ENCODE measurements at regions not wholly inside any gene's neighbourhood (a gene's known extent, or its start where the extent isn't known, plus 50 kb on each side); places are given as distances from the start of the nearest gene placed in this dataset.
"Not testable (repeated sequence)": the region's sequence is repeated elsewhere in the genome, so short reads cannot be mapped to it uniquely, and the experiment has no call there.

DNA sequence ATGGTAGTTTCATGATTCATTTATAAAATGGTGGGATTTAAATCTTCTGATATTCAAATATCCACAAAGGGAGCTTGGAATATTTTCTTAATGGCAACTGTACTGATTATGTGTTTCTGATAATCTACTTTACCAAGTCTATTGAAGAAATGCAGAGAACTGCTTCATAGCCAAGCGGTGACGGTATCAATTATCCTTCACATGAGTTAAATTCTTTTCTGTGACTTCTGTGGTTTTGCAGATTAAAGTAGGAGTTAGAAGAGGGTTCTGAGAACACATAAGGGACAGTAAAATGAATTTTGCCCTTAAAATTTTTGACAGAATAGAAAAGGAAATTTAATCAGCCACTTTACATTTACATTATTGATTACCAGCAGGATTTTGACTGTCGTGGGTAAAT is 563.2 kb downstream of the GBE1 start:
- DNase-seq (ENCODE audit: low spot score), result no peak
- no peak for TF ChIP-seq CTCF (IDR thresholded peaks at IDR 0.05; ENCODE audit: extremely low read depth, insufficient read depth, missing control alignments)
- in situ Hi-C loops (cut with MboI; ENCODE audit: low pct_unique_long_range_greater_than_20kb, low sequenced_read_pairs, unreplicated experiment), result no loop called here

- no peak for TF ChIP-seq CTCF (IDR thresholded peaks at IDR 0.05; ENCODE audit: extremely low read depth, insufficient read depth, missing control alignments)
- DNase-seq (ENCODE audit: low spot score), result no peak
- in situ Hi-C loops (cut with MboI; ENCODE audit: low pct_unique_long_range_greater_than_20kb, low sequenced_read_pairs, unreplicated experiment), result no loop called here
Observed at GRCh38 chr3:81197386-81197785, 564.1 kb downstream of the GBE1 start.

- in situ Hi-C loops (cut with MboI; ENCODE audit: low pct_unique_long_range_greater_than_20kb, low sequenced_read_pairs, unreplicated experiment), result no loop called here
- no peak for TF ChIP-seq CTCF (IDR thresholded peaks at IDR 0.05; ENCODE audit: extremely low read depth, insufficient read depth, missing control alignments)
- DNase-seq (ENCODE audit: low spot score), result no peak
Observed at GRCh38 chr3:81195478-81195877, 566.0 kb downstream of the GBE1 start.

DNA sequence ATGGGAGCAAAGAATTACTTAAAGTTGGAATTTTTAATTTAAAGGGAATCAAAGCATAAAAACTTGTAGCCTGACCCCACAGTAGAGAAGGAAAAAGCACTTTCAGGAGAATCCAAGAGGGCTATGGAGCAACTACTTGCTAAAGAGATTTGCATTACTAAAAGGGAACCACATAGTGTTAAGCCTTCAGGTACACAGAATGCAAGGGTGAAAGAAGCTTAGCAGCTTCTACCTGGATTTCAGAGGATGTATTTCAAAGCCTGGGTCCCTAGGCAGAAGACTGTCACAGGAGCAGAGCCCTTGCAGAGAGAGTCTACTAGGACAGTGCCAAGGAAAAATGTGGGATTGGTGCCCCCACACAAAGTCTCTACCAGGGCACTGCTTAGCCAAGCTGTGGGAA is 575.0 kb downstream of the GBE1 start:
- no peak for DNase-seq (ENCODE audit: low spot score)
- in situ Hi-C loops (cut with MboI; ENCODE audit: low pct_unique_long_range_greater_than_20kb, low sequenced_read_pairs, unreplicated experiment), result no loop called here
- TF ChIP-seq CTCF (IDR thresholded peaks at IDR 0.05; ENCODE audit: extremely low read depth, insufficient read depth, missing control alignments), result no peak

DNA sequence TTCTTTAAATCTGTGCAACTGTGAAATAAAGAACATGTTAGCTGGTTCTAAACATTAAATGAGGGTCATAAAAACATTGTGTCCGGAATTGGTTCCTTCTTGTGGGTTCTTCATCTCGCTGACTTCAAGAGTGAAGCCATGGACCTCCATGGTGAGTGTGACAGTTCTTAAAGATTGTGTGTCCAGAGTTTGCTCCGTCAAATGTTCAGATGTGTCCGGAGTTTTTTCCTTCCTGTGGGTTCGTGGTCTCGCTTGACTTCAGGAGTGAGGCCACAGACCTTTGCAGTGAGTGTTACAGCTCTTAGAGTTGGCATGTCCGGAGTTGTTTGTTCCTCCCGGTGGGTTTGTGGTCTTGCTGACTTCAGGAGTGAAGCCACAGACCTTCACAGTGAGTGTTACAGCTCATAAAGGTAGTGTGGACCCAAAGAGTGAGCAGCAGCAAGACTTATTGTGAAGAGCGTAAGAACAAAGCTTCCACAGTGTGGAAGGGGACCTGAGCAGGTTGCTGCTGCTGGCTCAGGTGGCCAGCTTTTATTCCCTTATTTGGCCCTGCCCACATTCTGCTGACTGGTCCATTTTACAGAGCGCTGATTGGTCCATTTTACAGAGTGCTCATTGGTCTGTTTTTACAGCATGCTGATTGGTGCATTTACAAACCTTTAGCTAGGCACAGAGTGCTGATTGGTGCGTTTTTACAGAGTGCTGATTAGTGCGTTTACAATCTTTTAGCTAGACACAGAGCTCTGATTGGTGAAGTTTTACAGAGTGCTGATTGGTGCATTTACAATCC is 579.2 kb downstream of the GBE1 start:
- DNase-seq (ENCODE audit: low spot score); in situ Hi-C loops (cut with MboI; ENCODE audit: low pct_unique_long_range_greater_than_20kb, low sequenced_read_pairs, unreplicated experiment): not testable (repeated sequence)

- TF ChIP-seq CTCF (IDR thresholded peaks at IDR 0.05; ENCODE audit: extremely low read depth, insufficient read depth, missing control alignments), result peak; percentile 24
- in situ Hi-C loops (cut with MboI; ENCODE audit: low pct_unique_long_range_greater_than_20kb, low sequenced_read_pairs, unreplicated experiment), result no loop called here
- no peak for DNase-seq (ENCODE audit: low spot score)
Observed at GRCh38 chr3:81173514-81173913, 587.9 kb downstream of the GBE1 start.

DNA sequence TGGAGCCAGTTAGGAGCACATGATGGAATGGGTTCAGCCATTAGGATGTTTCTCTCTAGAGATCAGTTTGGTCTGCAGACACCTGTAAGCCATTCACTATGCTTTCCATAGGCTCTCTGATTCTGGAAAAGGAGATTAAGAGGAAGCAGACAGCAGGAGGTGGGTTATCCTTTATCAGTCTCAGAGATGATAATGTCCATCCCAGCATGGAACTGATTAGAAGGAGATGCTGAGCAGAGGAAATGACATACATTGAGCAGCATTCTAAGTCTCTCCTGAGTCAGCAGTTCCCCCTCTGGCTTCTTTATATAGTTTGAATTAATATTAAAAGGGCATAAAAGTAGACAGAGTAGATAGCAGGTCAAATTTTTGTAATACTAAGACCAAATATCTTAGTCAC is 591.1 kb downstream of the GBE1 start:
- no peak for TF ChIP-seq CTCF (IDR thresholded peaks at IDR 0.05; ENCODE audit: extremely low read depth, insufficient read depth, missing control alignments)
- no peak for DNase-seq (ENCODE audit: low spot score)

More for the DNA sequence above, 591.1 kb downstream of the GBE1 start:
- in situ Hi-C loops (cut with MboI; ENCODE audit: low pct_unique_long_range_greater_than_20kb, low sequenced_read_pairs, unreplicated experiment), result no loop called here
